ENCODE measurements at regions not wholly inside any gene's neighbourhood (a gene's known extent, or its start where the extent isn't known, plus 50 kb on each side); places are given as distances from the start of the nearest gene placed in this dataset.

DNA sequence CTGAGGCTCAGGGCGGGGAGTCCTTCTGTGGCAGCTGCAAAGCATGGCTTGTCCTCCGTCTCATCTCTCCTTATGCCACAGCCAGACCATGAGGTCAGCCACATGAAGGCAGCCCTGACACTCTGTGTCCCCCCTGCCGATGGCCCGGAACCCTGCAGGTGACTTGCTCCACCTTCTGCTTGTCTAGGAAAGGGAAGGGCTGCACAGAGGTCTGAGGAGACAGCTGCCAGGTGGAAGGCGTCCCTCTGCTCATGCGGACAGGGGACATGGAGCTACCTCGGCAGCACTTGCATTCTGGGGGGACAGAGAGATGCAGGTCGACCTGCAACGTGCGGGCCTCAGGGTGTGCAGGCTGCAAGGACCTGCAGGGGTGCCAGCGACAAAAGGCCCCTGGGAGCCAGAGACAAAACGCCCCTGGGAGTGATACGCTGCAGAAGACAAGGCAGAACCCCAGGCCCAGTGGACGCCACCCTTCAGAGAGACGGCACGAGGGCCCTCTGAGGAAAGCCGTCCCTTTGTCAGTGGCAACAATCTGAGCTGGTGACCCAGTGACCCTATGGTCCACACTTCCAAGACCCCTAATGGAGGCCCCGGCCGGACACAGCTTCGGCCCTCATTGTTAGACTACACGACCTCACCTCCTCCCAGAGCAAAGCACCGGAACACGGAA lies 205.2 kb upstream of the PPP2R2D start:
- no peaks in the 10 kb centered on the region for H3K4me1 Mint-ChIP-seq (ENCODE audit: low read depth)

DNA sequence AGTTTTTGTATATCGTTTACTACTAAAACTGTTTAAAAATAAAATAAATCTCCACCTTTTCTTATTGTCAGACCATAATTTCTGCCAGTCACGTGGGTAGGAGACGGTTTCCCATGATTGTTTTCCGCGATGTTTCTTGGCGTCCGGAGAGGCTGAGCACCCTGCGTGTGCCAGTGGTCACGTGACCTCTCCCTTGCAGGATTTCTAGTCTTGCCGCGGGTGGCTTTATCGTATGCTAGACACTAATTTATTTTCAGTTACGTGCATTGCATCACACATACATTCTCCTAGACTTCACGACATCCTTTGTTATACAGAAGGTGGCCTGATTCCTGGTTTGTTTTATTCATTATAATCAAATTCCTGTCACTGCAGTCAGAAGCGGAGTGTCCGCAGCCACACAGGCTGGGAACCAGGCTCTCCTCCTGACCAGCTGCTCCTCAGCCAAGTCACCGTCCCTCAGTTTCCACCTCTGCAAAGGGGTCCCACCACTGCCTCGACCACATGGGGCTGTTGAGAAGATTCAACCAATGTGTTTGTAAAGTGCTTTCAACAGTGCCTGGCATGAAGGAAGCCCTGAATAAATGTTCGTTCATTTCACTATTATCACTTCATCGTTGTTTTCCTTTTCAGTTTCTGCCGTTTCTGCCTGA lies 203.2 kb upstream of the PPP2R2D start:
- H3K27ac Mint-ChIP-seq: no peak overlapping the region
- H3K4me1 Mint-ChIP-seq (ENCODE audit: low read depth): no peaks in the 10 kb centered on the region
- no peak for DNase-seq
- H3K9me3 Mint-ChIP-seq: no peaks in the 10 kb centered on the region
- no peaks in the 10 kb centered on the region for H3K27me3 Mint-ChIP-seq (ENCODE audit: low read depth)
- H3K36me3 Mint-ChIP-seq (ENCODE audit: insufficient read depth in 2 of 2): no peaks in the 10 kb centered on the region
- ATAC-seq (replicated peaks in 1 of 2): no peak
- H3K4me3 Mint-ChIP-seq: no peak overlapping the region

More for the DNA sequence above, 205.2 kb upstream of the PPP2R2D start:
- H3K4me3 Mint-ChIP-seq: no peak overlapping the region
- no peaks in the 10 kb centered on the region for H3K36me3 Mint-ChIP-seq (ENCODE audit: insufficient read depth in 2 of 2)
- ATAC-seq (replicated peaks in 1 of 2): no peak
- no peak overlapping the region for H3K27ac Mint-ChIP-seq
- no peaks in the 10 kb centered on the region for H3K9me3 Mint-ChIP-seq
- no peak for DNase-seq
- no peaks in the 10 kb centered on the region for H3K27me3 Mint-ChIP-seq (ENCODE audit: low read depth)

DNA sequence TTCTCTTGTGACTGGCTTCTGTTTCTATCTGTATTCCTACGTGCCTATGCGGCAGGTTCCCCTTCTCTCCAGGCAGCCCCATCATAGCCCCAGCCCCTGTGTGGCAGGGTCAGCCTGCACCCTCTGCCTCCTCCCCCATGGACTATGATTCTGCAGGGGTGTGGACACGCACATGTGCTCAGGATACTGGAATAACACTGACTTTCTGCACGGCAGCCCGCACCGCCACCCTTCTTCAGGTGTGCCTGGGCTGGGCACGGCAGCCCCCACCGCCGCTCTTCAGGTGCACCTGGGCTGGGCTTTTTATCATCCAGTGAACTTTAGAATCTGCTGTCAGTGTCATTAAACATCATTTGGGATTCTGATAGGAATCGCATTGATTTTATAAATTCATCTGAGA lies 202.6 kb upstream of the PPP2R2D start:
- no peaks in the 10 kb centered on the region for H3K4me1 Mint-ChIP-seq (ENCODE audit: low read depth)
- H3K27me3 Mint-ChIP-seq (ENCODE audit: low read depth): no peaks in the 10 kb centered on the region

DNA sequence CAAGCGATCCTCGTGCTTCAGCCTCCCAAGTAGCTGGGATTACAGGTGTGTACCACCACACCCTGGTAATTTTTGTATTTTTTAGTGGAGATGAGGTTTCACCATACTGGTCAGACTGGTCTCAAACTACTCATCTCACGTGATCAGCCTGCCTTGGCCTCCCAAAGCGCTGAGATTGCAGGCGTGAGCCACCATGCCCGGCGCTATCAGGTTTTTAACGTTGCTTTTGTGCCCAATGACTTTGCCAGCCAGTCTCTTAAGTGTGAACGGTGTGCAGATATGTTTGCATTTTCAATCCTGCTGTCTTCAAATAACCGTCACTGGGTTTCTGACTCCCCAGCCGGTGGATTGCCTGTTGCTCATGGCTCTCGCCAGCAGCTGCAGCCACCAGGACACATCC lies 201.8 kb upstream of the PPP2R2D start:
- no peaks in the 10 kb centered on the region for H3K4me1 Mint-ChIP-seq (ENCODE audit: low read depth)
- H3K36me3 Mint-ChIP-seq (ENCODE audit: insufficient read depth in 2 of 2): no peaks in the 10 kb centered on the region
- no peaks in the 10 kb centered on the region for H3K27me3 Mint-ChIP-seq (ENCODE audit: low read depth)
- no peak overlapping the region for H3K27ac Mint-ChIP-seq
- ATAC-seq (replicated peaks in 1 of 2) (no peak), DNase-seq (no peak)
- H3K9me3 Mint-ChIP-seq: no peaks in the 10 kb centered on the region
- no peak overlapping the region for H3K4me3 Mint-ChIP-seq

More for the DNA sequence above, 202.6 kb upstream of the PPP2R2D start:
- ATAC-seq (replicated peaks in 1 of 2): no peak
- no peaks in the 10 kb centered on the region for H3K9me3 Mint-ChIP-seq
- H3K4me3 Mint-ChIP-seq: no peak overlapping the region
- DNase-seq: no peak
- H3K36me3 Mint-ChIP-seq (ENCODE audit: insufficient read depth in 2 of 2): no peaks in the 10 kb centered on the region
- H3K27ac Mint-ChIP-seq: no peak overlapping the region

DNA sequence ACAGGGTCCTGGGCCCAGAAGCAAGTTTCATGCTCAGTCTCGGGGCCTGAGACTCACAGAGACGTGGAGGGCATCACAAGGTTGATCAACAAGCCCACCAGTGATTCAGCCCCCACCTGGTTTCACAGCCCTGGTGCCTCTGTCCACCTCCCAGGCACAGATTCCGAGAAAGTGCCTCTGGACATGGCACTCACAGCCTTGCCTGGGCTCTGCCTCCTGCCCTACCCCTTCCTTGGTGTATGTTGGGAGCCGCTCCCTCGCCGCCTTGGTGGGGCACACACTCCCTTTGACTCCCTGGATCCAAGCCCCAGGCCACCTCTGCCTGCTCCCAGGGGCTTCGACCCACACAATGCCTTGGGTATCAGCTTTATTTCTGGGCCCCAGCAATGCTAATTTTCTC lies 200.8 kb upstream of the PPP2R2D start:
- H3K4me1 Mint-ChIP-seq (ENCODE audit: low read depth): no peaks in the 10 kb centered on the region
- H3K36me3 Mint-ChIP-seq (ENCODE audit: insufficient read depth in 2 of 2): no peaks in the 10 kb centered on the region
- H3K4me3 Mint-ChIP-seq: no peak overlapping the region
- DNase-seq: no peak
- H3K27me3 Mint-ChIP-seq (ENCODE audit: low read depth): no peaks in the 10 kb centered on the region
- no peak overlapping the region for H3K27ac Mint-ChIP-seq
- H3K9me3 Mint-ChIP-seq: no peaks in the 10 kb centered on the region
- no peak for ATAC-seq (replicated peaks in 1 of 2)

DNA sequence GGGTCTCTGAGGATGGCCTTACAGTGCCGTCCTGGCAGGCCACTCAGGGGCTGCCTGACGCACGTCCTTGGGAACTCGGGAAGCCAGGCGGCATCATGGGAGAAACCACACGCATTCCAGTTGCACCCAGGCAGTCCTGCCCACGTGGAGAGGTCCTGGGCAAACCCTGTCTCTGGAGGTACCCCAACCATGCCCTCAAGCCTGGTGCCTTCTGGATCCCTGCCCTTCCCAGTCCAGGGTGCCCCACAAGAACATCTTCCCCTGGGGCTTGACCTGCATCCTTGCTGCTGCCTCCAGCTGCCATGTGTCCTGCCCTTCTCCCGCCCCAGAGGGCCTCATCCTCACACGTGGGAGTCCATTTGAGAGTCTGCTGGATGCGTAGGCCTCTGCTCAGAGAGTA lies 200.3 kb upstream of the PPP2R2D start:
- H3K4me3 Mint-ChIP-seq: no peak overlapping the region
- ATAC-seq (replicated peaks in 1 of 2) (no peak), DNase-seq (no peak)
- H3K9me3 Mint-ChIP-seq: no peaks in the 10 kb centered on the region
- no peak overlapping the region for H3K27ac Mint-ChIP-seq
- H3K36me3 Mint-ChIP-seq (ENCODE audit: insufficient read depth in 2 of 2): no peaks in the 10 kb centered on the region
- H3K27me3 Mint-ChIP-seq (ENCODE audit: low read depth): no peaks in the 10 kb centered on the region
- H3K4me1 Mint-ChIP-seq (ENCODE audit: low read depth): no peaks in the 10 kb centered on the region

DNA sequence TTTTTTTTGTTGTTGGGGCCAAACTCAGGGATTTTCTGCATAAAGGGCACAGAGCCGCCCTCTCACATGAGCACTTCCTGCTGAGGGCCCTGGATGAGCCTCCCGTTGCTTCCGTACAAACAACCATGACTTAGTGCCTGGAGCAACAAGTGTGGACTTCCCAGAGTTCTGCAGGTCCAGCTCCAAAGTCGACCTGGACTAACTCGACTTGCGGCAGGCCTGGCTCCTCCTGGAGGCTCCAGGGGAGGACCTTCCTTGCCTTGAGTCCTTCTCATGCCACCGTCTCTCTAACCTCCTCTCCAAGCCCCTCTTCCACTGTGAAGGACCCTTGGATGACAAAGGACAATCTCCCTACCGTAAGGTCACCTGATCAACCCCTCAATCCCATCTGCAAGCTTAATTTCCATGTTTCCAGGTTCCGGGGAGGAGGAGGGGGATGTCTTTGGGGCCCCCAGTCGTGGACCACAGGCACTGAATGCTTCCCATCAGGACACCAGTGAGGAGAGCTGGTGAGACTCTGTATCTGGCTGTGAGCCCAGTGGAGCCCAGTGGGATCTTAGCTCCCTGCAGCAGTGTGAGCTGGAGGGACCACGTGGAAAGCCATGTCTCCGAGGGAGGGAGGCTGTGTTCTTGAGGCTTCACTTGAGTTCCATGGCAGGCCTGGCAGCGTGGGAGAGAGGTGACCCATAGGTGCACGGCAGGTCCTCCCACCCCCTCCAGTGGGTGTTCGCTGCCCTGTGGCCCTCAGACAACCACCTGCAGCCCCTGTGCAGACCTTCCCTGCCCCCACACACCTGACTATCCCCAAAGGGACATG lies 199.5 kb upstream of the PPP2R2D start:
- Mint-ChIP-seq H3K27ac (no peak overlapping the region), H3K36me3 (ENCODE audit: insufficient read depth in 2 of 2) (no peaks in the 10 kb centered on the region), H3K4me3 (no peak overlapping the region), H3K27me3 (ENCODE audit: low read depth) (no peaks in the 10 kb centered on the region), H3K4me1 (ENCODE audit: low read depth) (no peaks in the 10 kb centered on the region), H3K9me3 (no peaks in the 10 kb centered on the region)
- DNase-seq (no peak), ATAC-seq (replicated peaks in 1 of 2) (no peak)

DNA sequence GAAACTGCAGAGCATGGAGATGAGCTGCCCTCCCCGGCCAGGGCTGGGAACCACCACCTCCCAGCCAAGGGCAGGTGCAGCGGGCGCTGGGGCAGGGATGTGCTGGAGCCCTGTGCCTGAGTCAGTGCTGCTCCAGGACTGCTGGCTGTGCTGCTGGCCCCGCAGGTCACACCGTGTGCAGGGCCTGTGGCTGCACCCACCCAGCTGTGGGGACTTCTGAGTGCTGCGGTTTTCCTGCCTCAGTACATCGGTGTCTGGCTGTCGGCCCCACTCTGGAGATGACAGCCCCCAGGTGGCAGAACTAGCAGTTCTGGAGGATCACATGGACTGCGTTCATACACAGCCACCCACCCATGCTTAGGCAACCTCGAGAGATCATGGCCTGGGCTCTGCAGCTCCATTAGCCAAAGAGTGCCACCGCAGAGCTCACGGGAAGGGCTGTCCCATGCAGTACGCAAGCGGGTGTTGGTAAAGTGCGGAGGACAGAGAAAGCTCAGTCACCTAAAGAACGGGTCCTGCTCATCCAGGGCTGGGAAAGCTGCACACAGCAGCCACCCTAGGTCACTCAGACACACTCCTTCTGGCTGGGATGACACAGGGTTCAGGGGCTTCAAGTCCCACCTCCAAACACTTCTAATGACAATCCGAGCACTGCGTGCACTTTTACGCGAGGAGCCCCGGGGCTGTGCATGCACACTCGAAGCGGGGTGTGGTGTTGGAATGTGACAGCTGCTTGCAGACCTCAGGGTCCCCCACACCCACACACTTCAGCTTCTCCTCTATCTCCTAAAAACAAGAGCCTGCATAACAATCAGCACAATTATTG lies 198.1 kb upstream of the PPP2R2D start:
- Mint-ChIP-seq H3K4me1 (ENCODE audit: low read depth) (no peaks in the 10 kb centered on the region), H3K27ac (no peak overlapping the region), H3K4me3 (no peak overlapping the region), H3K36me3 (ENCODE audit: insufficient read depth in 2 of 2) (peaks cover 0 to 4% of the 10 kb centered on the region in 2 donors), H3K9me3 (peaks cover 3 to 7% of the 10 kb centered on the region in 2 donors), H3K27me3 (ENCODE audit: low read depth) (no peaks in the 10 kb centered on the region)
- DNase-seq: no peak
- ATAC-seq (replicated peaks in 1 of 2): no peak

DNA sequence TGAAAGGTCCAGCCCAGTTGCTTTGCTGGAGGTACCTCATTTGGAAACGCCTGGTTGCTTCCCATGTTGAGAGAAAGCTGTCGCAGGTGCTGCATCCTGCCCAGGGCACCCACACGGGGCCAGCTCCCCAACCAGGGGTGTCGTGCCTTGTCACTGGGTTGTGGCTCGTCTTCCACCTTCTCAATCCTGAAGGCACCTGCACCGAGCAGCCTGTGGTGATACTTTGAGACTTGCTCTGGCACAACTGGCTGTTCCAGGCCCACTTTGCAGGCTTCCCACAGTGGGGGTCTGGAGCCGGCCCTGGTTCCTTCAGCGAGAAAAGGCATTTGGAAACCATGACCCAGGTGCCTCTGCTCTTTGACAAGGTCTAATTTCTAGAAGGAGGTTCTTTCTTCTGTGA lies 197.3 kb upstream of the PPP2R2D start:
- no peaks in the 10 kb centered on the region for H3K27me3 Mint-ChIP-seq (ENCODE audit: low read depth)
- H3K4me3 Mint-ChIP-seq: no peak overlapping the region
- DNase-seq (no peak), ATAC-seq (replicated peaks in 1 of 2) (no peak)
- H3K27ac Mint-ChIP-seq: no peak overlapping the region
- peaks cover 0 to 4% of the 10 kb centered on the region in 2 donors for H3K36me3 Mint-ChIP-seq (ENCODE audit: insufficient read depth in 2 of 2)
- peaks cover 3 to 7% of the 10 kb centered on the region in 2 donors for H3K9me3 Mint-ChIP-seq
- H3K4me1 Mint-ChIP-seq (ENCODE audit: low read depth): no peaks in the 10 kb centered on the region

DNA sequence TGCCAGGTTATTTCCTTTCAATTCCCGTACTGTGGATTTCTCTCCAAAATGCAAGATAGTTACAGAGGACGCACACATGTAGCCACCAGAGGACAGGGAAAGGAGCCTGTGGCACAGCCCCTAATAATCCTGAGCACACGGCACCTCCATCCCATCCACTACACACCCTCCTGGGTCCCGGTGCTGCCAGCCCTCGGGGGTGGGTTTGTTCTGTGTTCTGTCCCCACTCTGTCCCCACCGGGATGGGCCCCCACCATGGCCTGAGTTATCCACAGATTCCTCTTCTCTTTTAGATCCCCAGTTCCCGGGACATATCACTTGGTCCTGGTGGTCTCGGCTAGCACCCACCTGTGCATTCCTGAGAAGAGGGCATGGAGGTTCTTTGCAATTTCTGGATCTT lies 196.9 kb upstream of the PPP2R2D start:
- H3K4me3 Mint-ChIP-seq: no peak overlapping the region
- H3K27me3 Mint-ChIP-seq (ENCODE audit: low read depth): peaks cover under 1% of the 10 kb centered on the region
- H3K9me3 Mint-ChIP-seq: peaks cover 3 to 7% of the 10 kb centered on the region in 2 donors
- H3K36me3 Mint-ChIP-seq (ENCODE audit: insufficient read depth in 2 of 2): peaks cover 0 to 4% of the 10 kb centered on the region in 2 donors
- no peaks in the 10 kb centered on the region for H3K4me1 Mint-ChIP-seq (ENCODE audit: low read depth)
- DNase-seq (no peak), ATAC-seq (replicated peaks in 1 of 2) (no peak)
- H3K27ac Mint-ChIP-seq: no peak overlapping the region

DNA sequence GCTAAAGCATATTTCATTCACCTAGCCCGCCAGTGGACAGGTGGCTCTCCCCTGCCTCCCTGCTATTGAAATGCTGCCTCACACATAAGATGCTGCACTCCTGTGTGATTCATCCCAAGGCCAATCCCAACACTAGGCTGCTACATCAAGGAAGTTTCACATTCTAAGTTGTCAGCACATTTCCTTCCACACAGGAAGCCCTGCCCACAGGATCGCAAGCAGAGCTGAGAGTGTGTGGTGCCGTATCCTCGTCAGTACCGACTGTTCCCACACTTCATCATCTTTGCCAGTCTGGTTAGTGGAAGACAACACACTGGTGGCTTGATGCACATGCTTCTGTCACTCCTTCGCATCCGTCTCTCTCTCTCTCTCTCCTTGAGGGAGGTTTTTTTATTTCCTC lies 194.3 kb upstream of the PPP2R2D start:
- ATAC-seq (replicated peaks in 1 of 2) (no peak), DNase-seq (no peak)
- Mint-ChIP-seq H3K27ac (no peak overlapping the region), H3K27me3 (ENCODE audit: low read depth) (peaks cover 5% of the 10 kb centered on the region), H3K4me1 (ENCODE audit: low read depth) (no peaks in the 10 kb centered on the region), H3K4me3 (no peak overlapping the region), H3K9me3 (peaks cover 3 to 7% of the 10 kb centered on the region in 2 donors), H3K36me3 (ENCODE audit: insufficient read depth in 2 of 2) (peaks cover 0 to 4% of the 10 kb centered on the region in 2 donors)

DNA sequence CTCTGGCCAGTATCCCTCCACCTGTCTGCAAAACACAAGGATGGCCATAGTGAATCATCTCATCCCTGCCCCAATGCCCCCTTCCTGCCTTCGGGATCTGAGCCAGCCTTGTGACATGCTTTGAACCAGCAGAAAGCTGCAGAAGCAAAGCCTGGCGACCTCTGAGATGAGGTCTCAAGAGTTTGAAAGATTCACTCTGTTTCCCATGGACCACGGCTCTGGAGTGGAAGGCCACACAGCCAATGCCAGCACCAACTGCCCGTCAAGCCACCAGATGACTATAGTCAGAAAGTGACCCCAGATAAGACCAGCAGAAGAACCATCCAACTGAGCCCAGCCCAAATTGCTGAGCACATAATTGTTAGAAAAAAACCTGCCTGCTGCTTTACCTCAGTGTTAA lies 193.9 kb upstream of the PPP2R2D start:
- H3K4me1 Mint-ChIP-seq (ENCODE audit: low read depth): no peaks in the 10 kb centered on the region
- peaks cover 5% of the 10 kb centered on the region for H3K27me3 Mint-ChIP-seq (ENCODE audit: low read depth)
- peaks cover 3 to 7% of the 10 kb centered on the region in 2 donors for H3K9me3 Mint-ChIP-seq
- no peak for DNase-seq
- H3K4me3 Mint-ChIP-seq: no peak overlapping the region
- peaks cover 0 to 4% of the 10 kb centered on the region in 2 donors for H3K36me3 Mint-ChIP-seq (ENCODE audit: insufficient read depth in 2 of 2)
- ATAC-seq (replicated peaks in 1 of 2): no peak
- no peak overlapping the region for H3K27ac Mint-ChIP-seq

Data from activated T-cell treated with anti-CD3 and anti-CD28 coated beads, Interleukin-2, amount 50 U/mL, for 72 hours (primary cell).